ENCODE measurements at regions not wholly inside any gene's neighbourhood (a gene's known extent, or its start where the extent isn't known, plus 50 kb on each side); places are given as distances from the start of the nearest gene placed in this dataset.

- Histone ChIP-seq H3K27me3 (ENCODE audit: insufficient read depth) (no peaks in the 10 kb centered on the region; the same call in 1 of the 2 replicates), H4K20me1 (ENCODE audit: insufficient read depth) (no peaks in the 10 kb centered on the region), H3K4me2 (no peak overlapping the region), H3K79me2 (ENCODE audit: insufficient read depth) (no peaks in the 10 kb centered on the region), H3K9me3 (no peaks in the 10 kb centered on the region), H3K4me1 (ENCODE audit: control insufficient read depth in 1 of 2, insufficient read depth in 2 of 2, low read depth in 1 of 2, low read length in 1 of 2) (no peaks in the 10 kb centered on the region), H2AFZ (ENCODE audit: low read depth) (no peak overlapping the region), H3F3A (replicated peaks; ENCODE audit: insufficient read depth) (no peaks in the 10 kb centered on the region), H3K36me3 (replicated peaks in 1 of 2; ENCODE audit: control insufficient read depth in 1 of 2, insufficient read depth in 2 of 2, low read length in 1 of 2) (no peaks in the 10 kb centered on the region), H3K27ac (ENCODE audit: low read depth in 2 of 2, low read length in 1 of 2) (no peak overlapping the region), H3K9ac (no peak overlapping the region), H3K4me3 (ENCODE audit: low read depth in 2 of 2, low read length in 1 of 2) (no peak overlapping the region), H3K9me2 (no peaks in the 10 kb centered on the region)
- TF ChIP-seq RAD21 (IDR thresholded peaks at IDR 0.05; ENCODE audit: low read length) = no peak
- TF ChIP-seq, protein P1, sequence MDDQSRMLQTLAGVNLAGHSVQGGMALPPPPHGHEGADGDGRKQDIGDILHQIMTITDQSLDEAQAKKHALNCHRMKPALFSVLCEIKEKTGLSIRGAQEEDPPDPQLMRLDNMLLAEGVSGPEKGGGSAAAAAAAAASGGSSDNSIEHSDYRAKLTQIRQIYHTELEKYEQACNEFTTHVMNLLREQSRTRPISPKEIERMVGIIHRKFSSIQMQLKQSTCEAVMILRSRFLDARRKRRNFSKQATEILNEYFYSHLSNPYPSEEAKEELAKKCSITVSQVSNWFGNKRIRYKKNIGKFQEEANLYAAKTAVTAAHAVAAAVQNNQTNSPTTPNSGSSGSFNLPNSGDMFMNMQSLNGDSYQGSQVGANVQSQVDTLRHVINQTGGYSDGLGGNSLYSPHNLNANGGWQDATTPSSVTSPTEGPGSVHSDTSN (IDR thresholded peaks at IDR 0.05) = no peak
- TF ChIP-seq TCF12 (IDR thresholded peaks at IDR 0.05) = no peak
- TF ChIP-seq, protein P2, sequence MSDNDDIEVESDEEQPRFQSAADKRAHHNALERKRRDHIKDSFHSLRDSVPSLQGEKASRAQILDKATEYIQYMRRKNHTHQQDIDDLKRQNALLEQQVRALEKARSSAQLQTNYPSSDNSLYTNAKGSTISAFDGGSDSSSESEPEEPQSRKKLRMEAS (IDR thresholded peaks at IDR 0.05; ENCODE audit: low read depth) = no peak
- TF ChIP-seq, protein P3, sequence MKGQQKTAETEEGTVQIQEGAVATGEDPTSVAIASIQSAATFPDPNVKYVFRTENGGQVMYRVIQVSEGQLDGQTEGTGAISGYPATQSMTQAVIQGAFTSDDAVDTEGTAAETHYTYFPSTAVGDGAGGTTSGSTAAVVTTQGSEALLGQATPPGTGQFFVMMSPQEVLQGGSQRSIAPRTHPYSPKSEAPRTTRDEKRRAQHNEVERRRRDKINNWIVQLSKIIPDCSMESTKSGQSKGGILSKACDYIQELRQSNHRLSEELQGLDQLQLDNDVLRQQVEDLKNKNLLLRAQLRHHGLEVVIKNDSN (IDR thresholded peaks at IDR 0.05; ENCODE audit: borderline replicate concordance, low read depth) = no peak
- TF ChIP-seq FOXJ3 (CRISPR knock-in tag; IDR thresholded peaks at IDR 0.05) = no peak
- no peak for TF ChIP-seq SIN3A (IDR thresholded peaks at IDR 0.05; ENCODE audit: borderline replicate concordance, low read depth, low read length)
- no peak for TF ChIP-seq GABPA (IDR thresholded peaks at IDR 0.05; ENCODE audit: low read depth)
- TF ChIP-seq TAF1 (IDR thresholded peaks at IDR 0.05; ENCODE audit: borderline replicate concordance, low read depth, low read length) = no peak
- TF ChIP-seq JUND (IDR thresholded peaks at IDR 0.05) = no peak
- TF ChIP-seq FOXM1 (IDR thresholded peaks at IDR 0.05; ENCODE audit: low read depth) = no peak
- no peak for TF ChIP-seq EZH2phosphoT487 (IDR thresholded peaks at IDR 0.05; ENCODE audit: borderline replicate concordance, low read depth)
- no peak for TF ChIP-seq MXI1 (IDR thresholded peaks at IDR 0.05; ENCODE audit: low read depth, low read length)
- ChIA-PET POLR2A (no interaction called here), CTCF (no interaction called here)
- 3% methylated on average over 5 of the region's 5 CpGs for WGBS (ENCODE audit: low lambda C conversion rate)
- DNase-seq = no peak
Measured at GRCh38 chr16:48909231-48909630, 299.3 kb upstream of the N4BP1 start.

GRCh38 chr16:48907906-48908634 is 298.1 kb upstream of the N4BP1 start:
- H3K27me3 ChIP-seq (ENCODE audit: insufficient read depth) = no peaks in the 10 kb centered on the region; the same call in 1 of the 2 replicates
- H3K9me3 ChIP-seq = no peaks in the 10 kb centered on the region
- WGBS (ENCODE audit: low lambda C conversion rate) = 34% methylated on average over 10 of the region's 10 CpGs
- H3K27ac ChIP-seq (ENCODE audit: low read depth in 2 of 2, low read length in 1 of 2) = no peak overlapping the region
- H3F3A ChIP-seq (replicated peaks; ENCODE audit: insufficient read depth) = no peaks in the 10 kb centered on the region
- H4K20me1 ChIP-seq (ENCODE audit: insufficient read depth) = no peaks in the 10 kb centered on the region
- CTCF ChIA-PET = interaction anchor here (0.6 to 0.9 kb wide), 2 partner anchors 9 to 151 kb away, joined by 3 read pairs; no protein-coding TSS in a partner anchor
- H3K36me3 ChIP-seq (replicated peaks in 1 of 2; ENCODE audit: control insufficient read depth in 1 of 2, insufficient read depth in 2 of 2, low read length in 1 of 2) = no peaks in the 10 kb centered on the region
- no peaks in the 10 kb centered on the region for H3K4me1 ChIP-seq (ENCODE audit: control insufficient read depth in 1 of 2, insufficient read depth in 2 of 2, low read depth in 1 of 2, low read length in 1 of 2)
- H3K4me2 ChIP-seq = no peak overlapping the region
- no peak overlapping the region for H3K9ac ChIP-seq
- no peaks in the 10 kb centered on the region for H3K79me2 ChIP-seq (ENCODE audit: insufficient read depth)
- H3K4me3 ChIP-seq (ENCODE audit: low read depth in 2 of 2, low read length in 1 of 2) = no peak overlapping the region
- no peaks in the 10 kb centered on the region for H3K9me2 ChIP-seq
- POLR2A ChIA-PET = no interaction called here
- no peak for DNase-seq
- no peak overlapping the region for H2AFZ ChIP-seq (ENCODE audit: low read depth)
- TF ChIP-seq MXI1 (IDR thresholded peaks at IDR 0.05; ENCODE audit: low read depth, low read length) = no peak
- TF ChIP-seq FOSL2 (IDR thresholded peaks at IDR 0.05; ENCODE audit: borderline replicate concordance, low read depth) = no peak
- no peak for TF ChIP-seq TAF1 (IDR thresholded peaks at IDR 0.05; ENCODE audit: borderline replicate concordance, low read depth, low read length)
- TF ChIP-seq, protein P2 (IDR thresholded peaks at IDR 0.05; ENCODE audit: low read depth) = no peak
- no peak for TF ChIP-seq EZH2phosphoT487 (IDR thresholded peaks at IDR 0.05; ENCODE audit: borderline replicate concordance, low read depth)
- TF ChIP-seq FOXJ3 (CRISPR knock-in tag; IDR thresholded peaks at IDR 0.05) = no peak
- no peak for TF ChIP-seq SIN3A (IDR thresholded peaks at IDR 0.05; ENCODE audit: borderline replicate concordance, low read depth, low read length)
- no peak for TF ChIP-seq SMC3 (IDR thresholded peaks at IDR 0.05; ENCODE audit: low read depth, low read length)
- TF ChIP-seq RXRA (IDR thresholded peaks at IDR 0.05; ENCODE audit: borderline replicate concordance, low read depth) = no peak
- TF ChIP-seq RFX5 (IDR thresholded peaks at IDR 0.05; ENCODE audit: low read length) = no peak
- TF ChIP-seq NFIC (IDR thresholded peaks at IDR 0.05; ENCODE audit: borderline replicate concordance) = no peak
